Erythroblast (primary cell): ENCODE measurements at regions not wholly inside any gene's neighbourhood (a gene's known extent, or its start where the extent isn't known, plus 50 kb on each side); places are given as distances from the start of the nearest gene placed in this dataset.

ENCODE experiments used
- DNase-seq, 2 experiments: peaks; one replicate each; lab custom pipeline; 2025; lab: John Stamatoyannopoulos, UW
- GATA1 ChIP-seq: IDR thresholded peaks from 2 replicates; pipeline ENCODE4 v1.6.1; 2011; ENCODE audit warnings: low read depth, mild to moderate bottlenecking, control low read depth, low read length, moderate library complexity
- POLR2A ChIP-seq: IDR thresholded peaks from 2 replicates; pipeline ENCODE4 v1.6.1; 2011; ENCODE audit warnings: mild to moderate bottlenecking, low read length

DNA sequence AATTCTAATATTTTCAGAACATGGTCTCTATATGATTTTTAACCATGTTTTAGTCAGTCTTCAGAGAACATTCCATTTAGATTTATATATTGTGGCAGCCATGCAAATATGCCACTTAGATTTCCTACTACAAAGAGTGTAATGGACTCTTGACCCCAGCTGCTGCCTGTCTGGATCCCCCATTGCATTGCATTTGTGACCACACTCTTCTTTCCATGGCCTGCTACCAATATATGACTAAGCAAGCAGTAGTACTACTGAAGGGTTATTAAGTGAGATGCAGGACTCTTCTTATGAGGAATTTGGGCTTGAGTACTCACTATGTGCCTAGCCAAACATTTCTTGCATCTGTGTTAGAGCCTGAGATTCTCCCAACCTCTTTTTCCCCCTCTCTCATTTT, 306.8 kb downstream of the PDHA2 start:
- DNase-seq: no peak
- TF ChIP-seq GATA1: no peak
- no peak for TF ChIP-seq POLR2A

DNA sequence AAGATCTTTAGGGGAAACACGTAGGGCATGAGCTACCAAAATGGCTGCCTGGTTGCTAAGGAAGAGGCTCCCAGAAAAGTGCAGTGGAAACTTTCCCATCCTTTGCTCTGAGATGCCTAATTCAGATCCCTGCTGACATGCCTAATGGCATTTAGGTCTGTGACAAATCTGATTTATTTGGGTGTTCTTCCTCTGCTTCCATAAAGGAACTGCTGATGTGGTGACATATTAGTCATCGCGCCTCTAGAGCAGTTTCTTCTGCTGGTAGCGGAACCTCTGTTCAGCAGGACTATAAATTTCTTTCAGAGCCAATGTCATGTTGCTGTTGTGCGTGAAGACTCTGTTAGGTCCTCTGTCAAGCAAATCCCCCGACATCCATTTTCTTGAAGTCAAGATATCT, 310.0 kb downstream of the PDHA2 start:
- TF ChIP-seq GATA1 (no peak), POLR2A (no peak)
- DNase-seq: no peak

DNA sequence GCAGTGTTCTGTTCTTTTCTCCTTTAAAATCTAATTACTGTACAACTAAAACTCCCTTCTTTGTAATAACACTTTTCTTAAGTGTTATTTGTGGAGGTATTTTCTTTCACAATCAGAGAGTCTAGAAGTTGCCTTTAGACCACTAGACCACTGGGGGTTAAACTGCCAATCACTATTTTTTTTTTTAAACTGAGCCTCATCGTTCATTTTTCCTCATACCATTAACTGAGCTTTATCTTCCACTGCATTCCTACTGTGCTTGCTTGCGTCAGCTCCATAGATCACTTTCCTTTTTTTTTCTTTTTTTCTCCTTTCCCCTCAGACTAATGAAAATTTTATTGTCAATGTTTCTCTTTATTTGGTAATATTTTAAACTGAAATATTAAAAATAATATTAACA, 310.6 kb downstream of the PDHA2 start:
- no peak for DNase-seq

DNA sequence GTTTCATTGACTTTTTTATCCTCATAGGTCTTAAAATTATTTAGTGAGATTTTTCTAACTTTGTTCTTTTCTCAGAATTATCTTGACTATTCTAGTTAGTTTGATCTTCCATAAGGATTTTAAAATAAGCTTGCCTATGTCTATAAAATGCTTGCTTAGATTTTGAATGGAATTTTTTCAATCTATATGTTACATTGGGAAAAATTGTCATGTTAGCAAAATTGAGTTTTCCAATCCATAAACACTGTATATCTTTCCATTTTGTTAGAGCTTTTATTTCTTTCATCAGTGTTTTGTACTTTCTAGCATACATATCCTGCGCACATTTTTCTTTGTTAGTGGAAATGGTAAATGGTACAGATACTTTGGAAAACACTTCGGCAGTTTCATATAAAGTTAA, 312.9 kb downstream of the PDHA2 start:
- TF ChIP-seq GATA1: no peak
- DNase-seq: no peak

More for the DNA sequence above, 310.6 kb downstream of the PDHA2 start:
- no peak for TF ChIP-seq POLR2A
- TF ChIP-seq GATA1: no peak

DNA sequence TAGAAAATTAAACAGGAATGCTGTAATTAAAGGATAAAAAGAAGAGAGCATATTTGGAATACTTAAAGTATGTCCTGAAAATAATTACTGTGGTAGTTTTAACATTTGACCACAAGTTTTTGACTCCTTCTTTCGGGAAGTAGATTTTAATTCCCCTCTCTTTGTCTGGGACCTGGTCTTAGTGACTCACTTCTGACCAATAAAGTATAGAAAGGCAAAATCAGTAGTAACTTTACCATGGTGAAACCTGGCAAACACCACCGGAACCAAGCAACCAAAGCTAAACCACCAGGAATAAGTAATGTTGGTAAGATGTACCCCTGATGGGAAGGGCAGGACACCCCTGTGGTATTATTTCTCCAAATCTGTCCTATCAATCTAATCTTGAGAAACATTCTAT, 314.8 kb downstream of the PDHA2 start:
- TF ChIP-seq POLR2A (no peak), GATA1 (no peak)
- DNase-seq: no peak

DNA sequence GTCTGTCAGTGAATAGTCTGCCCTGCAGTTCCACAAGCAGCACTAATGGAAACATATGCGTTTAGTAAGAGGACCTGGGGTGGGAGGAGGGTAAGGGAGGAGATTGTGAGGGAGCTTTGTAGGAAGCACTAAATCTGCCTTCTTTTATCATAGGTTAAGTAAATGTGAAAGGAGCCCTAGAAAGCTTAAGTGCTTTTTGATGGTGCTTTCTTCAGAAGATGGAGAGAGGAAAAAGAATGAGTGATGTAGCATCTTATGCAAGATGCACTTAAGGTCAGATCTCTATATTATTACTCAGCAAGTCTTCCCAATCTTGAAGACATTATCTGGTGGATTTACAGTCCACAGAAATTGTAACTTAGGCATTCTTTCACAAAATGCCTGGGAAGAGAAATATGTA, 322.7 kb downstream of the PDHA2 start:
- TF ChIP-seq POLR2A: no peak
- no peak for DNase-seq

DNA sequence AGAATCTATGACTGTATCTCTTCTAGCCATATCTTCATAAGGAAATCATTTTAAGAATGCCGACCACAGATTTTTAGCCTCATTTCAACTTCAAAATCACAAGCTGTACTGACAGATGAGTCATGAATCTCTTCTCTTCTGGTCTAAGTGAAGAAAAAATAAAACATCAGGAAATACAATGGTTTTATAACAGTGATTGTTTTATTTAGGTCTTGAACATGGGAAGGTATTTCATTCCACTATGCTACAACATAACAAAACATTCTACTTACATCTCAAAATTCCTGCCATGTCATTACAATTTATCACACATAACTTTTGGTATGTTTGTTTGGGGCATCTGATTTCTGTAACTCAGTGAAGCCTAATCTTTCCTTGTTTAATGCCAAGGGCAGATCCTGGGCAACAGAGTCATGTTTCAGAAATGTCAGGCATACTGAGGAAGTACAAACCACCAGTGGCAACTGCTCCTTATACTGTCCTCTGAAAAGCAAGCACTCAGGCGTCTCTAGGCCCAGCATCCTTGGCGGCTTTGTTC, 325.0 kb downstream of the PDHA2 start:
- DNase-seq: no peak
- TF ChIP-seq GATA1 (no peak), POLR2A (no peak)

DNA sequence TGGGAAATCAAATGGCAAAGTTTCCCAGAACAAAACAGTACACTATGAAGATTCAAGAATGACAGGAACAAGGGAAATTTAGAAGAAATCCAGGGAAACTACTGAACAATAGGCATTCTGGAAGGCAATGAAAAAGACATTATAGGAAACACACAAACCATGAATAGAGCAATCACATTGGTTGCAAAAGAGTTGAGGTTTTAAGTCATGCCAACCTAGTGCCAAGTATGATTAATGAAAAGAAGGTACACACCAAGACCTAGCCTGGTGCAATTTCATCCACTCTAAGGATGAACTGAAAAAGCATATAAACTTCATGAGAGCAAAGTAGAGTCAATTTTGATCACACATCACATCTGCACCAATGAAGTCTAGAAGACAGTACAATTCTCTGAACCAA, 326.9 kb downstream of the PDHA2 start:
- no peak for DNase-seq
- TF ChIP-seq GATA1: no peak
- no peak for TF ChIP-seq POLR2A

DNA sequence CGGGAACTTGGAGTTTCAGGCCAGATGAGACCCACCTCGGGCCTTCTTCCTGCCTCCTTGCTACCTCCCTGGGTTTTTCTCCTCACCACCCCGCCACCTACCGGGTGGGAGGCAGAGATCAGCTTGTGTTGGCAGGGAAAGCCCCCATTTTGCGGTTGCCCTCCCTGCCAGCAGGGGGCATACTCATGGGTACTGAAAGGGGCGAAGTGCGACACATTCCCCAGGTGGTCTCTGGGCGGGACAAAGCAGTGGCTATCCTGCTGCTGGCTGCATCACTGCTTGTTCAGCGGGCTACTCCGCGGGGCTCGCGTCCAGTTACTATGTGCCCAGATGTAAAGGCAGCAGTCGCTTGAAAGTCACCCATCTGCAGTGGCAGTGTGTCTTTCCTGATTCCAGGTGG, 330.3 kb downstream of the PDHA2 start:
- TF ChIP-seq GATA1: no peak
- TF ChIP-seq POLR2A: no peak
- peak in 1 of 2 experiments; percentile 14 for DNase-seq

DNA sequence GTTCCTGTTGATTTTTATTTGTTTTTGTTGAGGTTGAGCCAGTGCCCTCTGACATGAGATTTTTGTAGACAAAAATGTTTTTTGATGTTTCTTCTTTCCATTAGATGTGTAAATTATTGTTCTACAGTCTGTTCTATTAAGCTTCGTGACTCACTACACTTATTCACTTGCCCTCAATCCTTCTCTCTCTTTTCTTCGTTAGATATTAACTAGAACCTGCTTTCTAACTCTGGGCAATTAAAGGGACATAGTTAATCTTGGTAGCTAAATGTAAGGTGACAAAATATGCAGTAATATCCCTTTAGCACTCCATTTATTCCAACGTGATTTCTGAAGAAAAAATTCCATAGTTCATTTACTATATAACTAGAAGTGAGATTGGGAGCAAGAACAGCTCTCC, 333.9 kb downstream of the PDHA2 start:
- no peak for DNase-seq
- TF ChIP-seq GATA1 (no peak), POLR2A (no peak)

DNA sequence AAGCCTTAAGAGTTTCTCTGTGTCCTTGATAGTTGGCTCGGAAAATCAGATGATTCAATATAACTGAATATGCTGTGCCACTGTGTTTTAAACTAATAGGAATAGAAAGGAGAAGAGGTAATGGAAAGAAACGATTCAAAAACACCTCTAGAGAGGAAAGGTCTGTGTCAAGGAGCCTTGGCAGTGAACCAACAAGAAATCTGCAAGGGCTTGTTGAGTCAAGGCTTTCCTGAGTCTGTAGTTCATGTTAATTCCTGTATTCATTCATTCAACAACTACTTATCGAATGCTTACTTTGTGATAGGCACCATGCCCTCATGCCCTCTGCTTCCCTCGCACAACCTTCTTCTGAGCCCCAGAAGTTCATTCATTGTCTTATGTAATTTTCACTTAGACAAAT, 336.0 kb downstream of the PDHA2 start:
- DNase-seq: no peak
- TF ChIP-seq GATA1 (no peak), POLR2A (no peak)

DNA sequence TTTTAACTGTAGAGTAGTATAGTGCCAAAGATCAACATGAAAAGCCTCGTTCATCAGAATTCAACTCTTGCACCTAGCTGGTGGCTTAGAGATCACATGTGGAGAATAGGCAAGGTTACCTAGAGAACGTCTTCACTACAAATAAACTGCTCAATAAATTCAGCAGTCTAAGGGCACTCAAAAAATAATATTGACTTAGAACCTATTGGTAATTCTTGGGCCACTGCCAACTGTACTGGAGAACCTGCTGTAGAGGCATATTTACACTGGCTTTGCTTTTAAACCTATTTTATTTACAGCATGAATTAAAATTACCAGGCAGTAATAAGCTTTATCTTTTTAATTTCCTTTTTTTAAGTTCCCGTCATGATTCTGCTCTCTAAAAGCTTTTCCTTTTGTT, 343.7 kb downstream of the PDHA2 start:
- no peak for TF ChIP-seq GATA1
- no peak for TF ChIP-seq POLR2A
- no peak for DNase-seq

DNA sequence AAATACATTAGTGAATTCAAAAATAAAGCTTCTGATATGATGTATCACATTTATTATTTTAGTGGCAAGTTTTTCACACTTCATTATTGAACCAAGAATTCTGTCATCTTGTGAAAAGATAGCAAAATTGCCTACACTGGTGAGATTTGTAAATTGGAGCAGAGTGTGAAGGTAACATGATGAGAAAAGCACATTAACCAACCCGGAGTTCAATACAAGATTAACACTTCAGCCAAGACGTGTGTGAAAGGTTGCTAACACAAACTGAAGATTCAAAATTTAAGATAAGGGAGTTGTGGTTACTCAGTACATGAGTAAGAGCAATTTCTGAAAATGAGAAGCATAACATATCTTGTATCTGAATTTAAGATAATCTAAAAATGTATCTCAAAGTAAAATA, 346.7 kb downstream of the PDHA2 start:
- DNase-seq: no peak

DNA sequence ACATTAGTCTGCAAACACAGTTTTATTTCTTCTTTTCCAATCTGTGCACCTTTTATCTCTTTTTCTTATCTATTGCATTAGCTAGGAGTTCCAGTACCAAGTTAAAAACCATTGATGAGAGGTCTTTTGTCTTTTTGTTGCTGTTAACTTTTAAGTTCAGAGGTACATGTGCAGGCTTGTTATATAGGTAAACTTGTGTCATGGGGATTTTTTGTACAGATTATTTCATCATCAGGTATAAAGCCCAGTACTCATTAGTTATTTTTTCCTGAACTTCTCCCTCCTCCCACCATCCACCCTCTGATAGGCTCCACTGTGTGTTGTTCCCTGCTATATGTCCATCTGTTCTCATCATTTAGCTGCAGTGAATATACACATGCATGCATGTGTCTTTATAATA, 349.9 kb downstream of the PDHA2 start:
- TF ChIP-seq POLR2A (no peak), GATA1 (no peak)

More for the DNA sequence above, 346.7 kb downstream of the PDHA2 start:
- TF ChIP-seq GATA1 (no peak), POLR2A (no peak)

DNA sequence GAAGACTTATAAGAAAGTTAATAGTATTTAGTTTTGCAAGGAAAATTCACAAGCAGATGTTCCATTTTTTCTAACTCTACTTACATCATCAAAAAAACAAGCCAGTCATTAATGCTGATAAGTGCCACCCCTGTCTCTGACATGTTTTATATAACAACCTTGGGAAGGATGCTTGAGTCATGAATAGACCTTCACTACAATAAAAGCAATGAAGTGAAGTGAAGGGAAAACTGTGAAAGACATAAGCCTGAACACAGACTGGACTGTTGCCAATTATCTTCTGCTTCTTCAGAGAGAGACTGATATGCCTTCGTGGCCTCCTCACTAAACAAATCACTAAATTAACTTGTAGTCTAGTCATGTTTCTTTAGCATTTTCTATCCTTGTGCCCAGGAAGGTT, 353.2 kb downstream of the PDHA2 start:
- TF ChIP-seq GATA1 (no peak), POLR2A (no peak)
- peak in 1 of 2 experiments; percentile 4 for DNase-seq

More for the DNA sequence above, 349.9 kb downstream of the PDHA2 start:
- no peak for DNase-seq
